Activated CD4-positive, alpha-beta T cell treated with anti-CD3 and anti-CD28 coated beads for 24 hours (primary cell): ENCODE measurements at regions not wholly inside any gene's neighbourhood (a gene's known extent, or its start where the extent isn't known, plus 50 kb on each side); places are given as distances from the start of the nearest gene placed in this dataset.
"Not testable (repeated sequence)": the region's sequence is repeated elsewhere in the genome, so short reads cannot be mapped to it uniquely, and the experiment has no call there.

Experiments
- DNase-seq, 2 donors: peaks; one replicate each; pipeline ENCODE4 v3.0.0-alpha.2; 2020; ENCODE audit warnings: low read depth in 2 of 2

- DNase-seq, result no peak
These were observed 213.5 kb upstream of the IRF2BP2 start for GRCh38 chr1:234823191-234824176.

DNA sequence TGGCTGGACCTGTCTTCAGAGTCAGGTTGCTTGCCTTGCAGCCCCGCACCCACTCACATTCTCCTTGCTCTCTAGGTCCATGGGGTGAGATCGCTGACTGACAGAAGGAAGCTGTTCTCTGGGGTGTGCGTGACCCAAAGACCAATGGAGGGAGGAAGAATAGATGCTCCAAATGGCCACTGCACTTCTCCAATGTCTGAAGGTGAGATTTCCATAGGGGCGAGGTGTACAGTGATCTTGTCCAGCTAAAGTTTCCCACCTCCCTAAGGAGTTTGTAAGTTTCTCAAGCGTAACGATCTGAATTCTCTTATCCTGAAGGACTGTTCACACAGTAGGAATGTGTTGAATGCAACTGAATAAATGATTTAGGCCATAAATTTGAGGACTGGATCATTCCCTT is 211.9 kb upstream of the IRF2BP2 start:
- DNase-seq, result no peak

GRCh38 chr1:234820597-234820996 is 210.6 kb upstream of the IRF2BP2 start:
- no peak for DNase-seq

DNA sequence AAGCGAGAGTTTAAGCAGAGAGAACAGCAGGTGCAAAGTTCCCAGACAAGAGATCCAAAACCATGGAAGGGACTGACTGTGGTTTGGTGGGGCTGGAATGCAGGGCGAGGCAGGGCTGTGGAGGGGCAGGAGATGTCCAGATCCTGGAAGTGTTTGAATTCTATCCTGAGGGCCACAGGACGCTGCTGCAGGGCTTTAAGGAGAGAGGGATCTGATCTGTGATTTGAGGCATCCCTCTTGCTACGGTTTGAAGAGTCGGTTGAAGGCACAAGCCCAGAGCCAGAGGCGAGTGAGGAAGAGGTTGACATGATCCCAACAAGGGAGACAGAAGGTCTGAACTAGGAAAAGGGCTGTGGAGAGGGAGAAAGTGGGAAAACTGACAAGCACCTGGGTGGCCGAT is 209.9 kb upstream of the IRF2BP2 start:
- not testable (repeated sequence) for DNase-seq

GRCh38 chr1:234818040-234818387 is 208.0 kb upstream of the IRF2BP2 start:
- not testable (repeated sequence) for DNase-seq

DNA sequence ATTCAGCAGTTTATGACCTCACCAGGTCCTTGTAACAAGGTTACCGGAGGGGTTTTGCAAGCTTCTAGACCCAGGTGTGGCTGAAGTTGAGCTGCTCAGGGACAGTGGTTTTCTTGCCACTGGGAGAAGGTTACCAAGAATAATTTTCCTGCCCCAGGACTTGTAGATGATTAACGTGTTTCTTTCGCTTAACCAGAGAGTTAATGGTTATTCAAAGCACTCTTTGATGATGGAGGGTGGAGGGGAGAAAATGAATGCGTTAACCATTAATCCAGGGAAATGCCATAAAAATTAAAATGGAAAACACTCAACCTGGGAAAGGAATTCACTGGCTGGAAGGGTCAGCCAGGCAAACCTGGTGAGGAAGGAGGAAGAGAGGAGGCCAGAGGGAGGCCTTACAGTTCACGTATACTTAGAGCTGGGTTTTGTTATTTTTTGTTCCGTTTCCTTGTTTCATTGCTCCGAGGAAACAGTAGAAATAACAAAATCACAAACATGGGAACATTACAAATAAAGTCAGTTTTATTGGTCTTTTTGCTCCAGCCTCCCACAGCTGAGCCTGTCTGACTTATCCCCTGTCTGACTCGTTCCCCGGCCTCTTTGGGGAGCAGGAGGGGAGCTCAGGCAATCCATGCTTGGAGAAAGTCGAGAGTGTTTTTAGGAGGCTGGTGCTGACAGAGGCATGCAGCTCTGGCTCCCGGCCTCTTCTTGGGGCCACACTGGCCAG is 207.5 kb upstream of the IRF2BP2 start:
- not testable (repeated sequence) for DNase-seq

- DNase-seq, result not testable (repeated sequence)
These were observed 206.9 kb upstream of the IRF2BP2 start for GRCh38 chr1:234816864-234817263.

GRCh38 chr1:234816186-234816851 is 206.3 kb upstream of the IRF2BP2 start:
- not testable (repeated sequence) for DNase-seq

DNA sequence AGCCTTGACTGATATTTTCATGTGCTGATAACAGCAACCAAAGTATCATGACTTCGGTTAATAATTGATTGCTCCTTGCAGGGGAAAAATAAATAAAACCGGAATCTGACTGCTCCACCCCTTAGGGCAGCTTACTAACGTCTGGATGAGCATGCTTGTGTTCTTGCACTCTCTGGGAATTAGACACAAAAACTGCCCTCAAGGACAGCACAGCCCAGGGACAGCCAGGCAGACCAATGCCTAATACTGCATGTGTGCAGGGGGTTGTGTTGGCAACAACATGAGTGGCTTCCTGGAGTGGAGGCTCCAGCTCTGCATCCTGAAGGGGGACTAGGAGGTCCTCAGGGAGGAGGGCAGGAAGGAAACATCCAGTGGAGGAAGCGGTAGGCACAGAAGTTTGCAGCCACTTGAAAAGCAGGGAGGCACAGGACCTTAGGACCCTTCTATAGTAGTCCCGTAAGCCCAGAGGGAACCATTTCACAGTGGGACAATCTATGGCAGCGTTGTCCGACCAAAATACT is 205.4 kb upstream of the IRF2BP2 start:
- not testable (repeated sequence) for DNase-seq

DNA sequence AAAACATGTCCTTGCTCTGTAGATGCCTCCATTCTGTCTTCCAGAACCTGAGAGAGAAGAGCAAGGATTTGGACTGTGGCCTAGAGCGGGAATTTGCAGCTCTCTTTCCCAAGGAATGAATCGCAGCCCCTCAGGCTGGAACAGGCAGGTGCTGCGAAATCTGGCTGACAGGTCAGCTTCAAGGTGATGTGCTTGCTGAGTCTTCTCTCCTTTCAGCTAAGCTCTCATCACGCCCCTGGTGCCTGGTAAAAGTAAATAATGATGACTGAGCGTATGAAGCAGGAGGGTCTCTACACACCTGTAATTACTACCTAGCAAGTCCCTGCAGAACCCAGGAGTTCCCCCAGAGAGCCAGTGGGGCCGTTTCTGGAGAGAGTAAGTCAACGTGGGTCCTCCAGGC is 204.3 kb upstream of the IRF2BP2 start:
- DNase-seq, result not testable (repeated sequence)

DNA sequence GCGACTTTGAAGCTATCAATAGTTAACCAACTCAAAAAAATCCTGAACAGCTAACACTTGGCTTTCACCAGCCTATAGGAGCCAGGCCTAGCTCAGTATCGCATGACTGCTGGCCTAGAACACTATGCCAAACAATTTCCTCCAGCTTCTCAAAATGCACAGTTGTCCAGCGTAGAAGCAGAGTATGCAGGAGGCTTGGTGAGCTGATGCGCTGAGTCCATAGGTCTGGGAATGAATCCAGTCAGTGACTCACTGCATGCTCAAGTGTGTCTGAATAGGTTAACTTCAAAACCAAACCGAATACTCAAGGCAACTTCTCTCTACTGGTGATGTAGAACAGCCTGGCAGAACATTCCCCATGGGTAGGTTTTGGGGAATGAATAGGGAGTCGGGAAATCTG is 201.8 kb upstream of the IRF2BP2 start:
- not testable (repeated sequence) for DNase-seq

DNA sequence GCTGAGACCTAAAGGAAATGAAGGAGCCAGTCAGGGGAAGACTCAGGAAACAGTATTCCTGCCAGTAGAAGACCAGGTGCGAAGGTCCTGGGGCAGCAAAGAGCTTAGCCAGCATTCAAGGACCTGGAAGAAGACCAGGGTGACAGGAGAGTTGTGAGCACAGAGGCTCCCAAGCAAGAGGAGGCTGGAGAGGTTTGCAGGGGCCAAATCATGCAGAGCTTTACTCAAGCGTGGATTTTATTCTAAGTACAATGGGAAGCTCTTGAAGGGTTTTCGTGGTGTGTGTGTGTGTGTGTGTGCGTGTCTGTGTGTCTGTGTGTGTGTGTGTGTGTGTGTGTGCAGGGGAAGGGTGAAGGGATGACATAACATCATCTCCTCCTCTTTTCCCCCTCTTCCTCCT is 200.7 kb upstream of the IRF2BP2 start:
- DNase-seq, result not testable (repeated sequence)

DNA sequence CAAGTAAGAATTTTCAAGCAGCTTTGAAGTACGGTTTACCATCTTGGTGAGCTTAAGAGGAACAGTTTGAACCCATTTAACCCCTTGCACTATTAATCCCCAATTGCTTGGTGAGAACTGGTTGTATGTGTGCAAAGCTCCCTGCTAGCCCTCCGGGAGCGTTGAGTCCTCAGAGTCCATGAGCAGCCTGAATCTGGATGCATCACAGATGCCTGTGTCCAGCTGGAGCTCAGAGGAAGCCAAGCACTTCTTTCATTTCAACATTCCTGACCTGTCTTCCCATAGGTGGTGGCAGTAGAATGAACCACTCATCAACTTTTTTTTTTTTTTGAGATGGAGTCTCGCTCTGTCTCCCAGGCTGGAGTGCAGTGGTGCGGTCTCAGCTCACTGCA is 199.9 kb upstream of the IRF2BP2 start:
- DNase-seq, result not testable (repeated sequence)

DNA sequence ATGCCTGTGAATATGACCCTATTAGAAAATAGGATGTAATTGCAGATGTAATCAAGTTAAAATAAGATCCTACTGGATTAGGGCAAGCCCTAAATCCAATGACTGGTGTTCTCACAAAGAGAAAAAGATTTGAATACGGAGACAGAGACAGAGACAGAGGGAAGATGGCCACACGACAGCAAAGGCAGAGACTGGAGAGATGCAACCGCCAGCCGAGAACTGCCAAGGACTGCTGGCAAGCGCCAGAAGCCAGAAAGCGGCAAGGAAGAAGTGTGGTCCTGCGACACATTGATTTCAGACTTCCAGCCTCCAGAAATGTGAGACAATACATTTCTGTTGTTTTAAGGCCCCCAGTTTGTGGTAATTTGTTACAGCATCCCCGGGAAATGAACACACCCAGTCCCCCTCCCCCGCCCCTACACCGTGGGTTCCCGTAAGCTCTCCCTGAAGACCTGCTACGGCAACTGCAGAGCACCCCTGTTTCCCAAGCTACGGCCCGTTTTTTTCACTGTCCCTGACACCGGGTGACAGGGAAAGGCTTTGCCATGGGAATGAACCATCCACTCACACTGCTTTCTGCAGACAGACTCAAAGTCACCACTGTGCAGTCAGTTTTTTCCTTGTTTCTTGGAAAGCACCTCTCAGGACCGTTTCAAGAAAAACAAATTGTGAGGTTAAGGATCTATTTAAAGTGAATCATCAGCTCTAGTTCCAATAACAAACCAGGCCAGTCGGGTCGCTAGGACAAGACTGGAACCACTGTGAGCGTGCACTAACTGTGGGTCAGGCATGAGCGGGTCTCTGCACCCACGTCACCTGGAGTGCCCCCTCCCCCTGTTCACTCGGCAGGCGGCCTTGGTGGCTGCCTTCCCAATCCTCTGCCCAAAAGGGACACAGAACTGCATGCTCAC is 199.2 kb upstream of the IRF2BP2 start:
- DNase-seq, result not testable (repeated sequence)

GRCh38 chr1:234808459-234808858 is 198.5 kb upstream of the IRF2BP2 start:
- DNase-seq, result not testable (repeated sequence)

GRCh38 chr1:234807705-234808104 is 197.7 kb upstream of the IRF2BP2 start:
- DNase-seq, result not testable (repeated sequence)

DNA sequence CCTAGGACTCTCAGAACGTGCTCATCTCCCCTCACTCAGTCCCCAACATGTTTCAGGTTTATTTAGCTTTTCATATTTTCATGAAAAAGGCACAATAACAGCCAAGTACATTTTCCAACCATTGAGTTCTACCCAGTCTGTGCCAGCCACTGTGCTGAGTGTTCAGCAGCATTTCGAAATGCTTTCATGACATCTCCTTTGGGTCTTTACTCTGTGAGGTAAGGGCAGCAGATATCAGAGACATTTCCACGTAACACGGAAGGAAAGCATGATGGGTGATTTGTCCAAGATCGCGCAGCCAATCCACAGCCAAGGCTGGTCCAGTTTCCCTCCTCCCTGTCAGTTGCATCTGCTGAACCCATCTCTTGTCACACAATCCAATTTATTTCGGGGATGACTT is 192.6 kb upstream of the IRF2BP2 start:
- DNase-seq, result not testable (repeated sequence)

DNA sequence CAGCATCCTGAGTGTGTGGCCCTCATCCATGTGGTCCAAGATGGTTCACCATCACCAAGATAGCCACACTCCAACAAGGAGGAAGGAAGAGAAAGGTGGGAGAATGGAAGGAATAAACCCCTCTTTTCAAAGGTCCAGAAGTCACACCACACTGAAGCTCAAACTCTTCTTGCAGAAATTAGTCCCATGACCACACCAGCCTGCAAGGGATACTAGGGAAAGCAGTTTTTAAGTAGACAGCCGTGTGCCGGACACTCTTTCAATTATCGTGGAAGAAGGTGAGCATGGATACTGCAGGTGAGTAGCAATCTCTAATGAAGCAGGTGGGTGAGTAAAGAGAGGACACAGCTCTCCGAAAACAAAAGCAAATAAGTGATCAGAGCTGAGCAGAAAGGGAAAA is 191.7 kb upstream of the IRF2BP2 start:
- not testable (repeated sequence) for DNase-seq

- DNase-seq, result not testable (repeated sequence)
These were observed 191.2 kb upstream of the IRF2BP2 start for GRCh38 chr1:234801147-234801546.

- not testable (repeated sequence) for DNase-seq
These were observed 190.6 kb upstream of the IRF2BP2 start for GRCh38 chr1:234800563-234800962.
